ENCODE measurements at regions not wholly inside any gene's neighbourhood (a gene's known extent, or its start where the extent isn't known, plus 50 kb on each side); places are given as distances from the start of the nearest gene placed in this dataset.

DNA sequence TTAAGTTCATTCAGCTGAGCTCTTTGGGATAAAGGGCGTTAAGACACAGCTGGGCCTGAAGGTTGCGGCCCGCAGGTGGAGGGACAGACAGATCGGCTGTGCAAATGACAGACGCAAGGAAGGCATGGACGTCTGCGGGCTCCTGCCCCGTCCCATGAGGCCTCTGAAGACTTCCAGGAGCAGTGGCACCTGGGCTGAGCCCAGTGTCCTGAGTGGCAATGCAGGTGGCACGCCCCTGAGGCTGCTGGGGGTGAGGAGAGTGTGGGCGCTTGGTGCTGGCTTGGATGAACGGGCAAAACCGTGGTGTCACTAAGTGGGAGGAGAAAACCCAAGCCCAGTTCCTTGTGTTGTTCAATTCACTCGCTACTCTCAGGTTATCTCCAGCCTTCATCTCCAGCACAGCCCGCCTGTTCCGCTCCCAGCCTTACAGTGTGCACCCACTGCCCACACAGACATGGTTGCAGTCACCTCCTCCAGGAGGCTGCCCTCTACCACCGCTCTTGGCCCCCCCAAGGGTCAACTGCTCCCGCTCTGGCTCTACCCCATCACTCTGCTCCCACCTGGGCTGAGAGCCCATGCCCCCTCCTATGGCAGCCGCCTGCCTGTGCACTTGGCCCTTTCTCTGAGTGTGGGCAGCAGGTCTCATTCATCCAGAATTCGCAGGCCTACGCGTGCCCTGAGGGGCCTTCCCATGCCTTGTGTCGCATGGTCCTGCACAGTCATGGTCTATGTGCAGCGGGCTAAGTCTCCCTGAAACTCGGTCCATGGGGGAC, 50.3 kb downstream of the PTGR3 start:
- no peak for DNase-seq (ENCODE audit: low spot score)

GRCh38 chr18:75157851-75158250, 51.1 kb downstream of the PTGR3 start:
- DNase-seq (ENCODE audit: low spot score) = no peak

DNA sequence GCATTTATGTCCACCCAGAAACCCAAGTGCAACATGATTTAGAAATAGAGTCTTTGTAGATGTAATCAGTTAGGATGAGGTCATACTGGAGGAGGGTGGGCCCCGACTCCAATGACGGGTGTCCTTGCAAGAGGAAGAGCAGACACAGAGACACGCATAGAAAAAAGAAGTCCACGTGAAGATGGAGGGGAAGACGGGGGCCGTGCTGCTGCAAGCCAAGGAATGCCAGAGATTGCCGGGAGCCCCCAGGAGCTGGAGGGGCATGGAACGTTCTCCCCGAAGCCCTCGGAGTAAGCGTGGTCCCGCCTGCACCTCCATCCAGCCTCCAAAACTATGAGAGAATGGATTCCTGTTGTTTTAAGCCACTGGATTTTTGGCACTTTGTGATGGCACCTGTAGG, 51.6 kb downstream of the PTGR3 start:
- no peak for DNase-seq (ENCODE audit: low spot score)

GRCh38 chr18:75156831-75157230, 52.1 kb downstream of the PTGR3 start:
- no peak for DNase-seq (ENCODE audit: low spot score)

- DNase-seq (ENCODE audit: low spot score) = no peak
Measured at GRCh38 chr18:75156139-75156750, 52.7 kb downstream of the PTGR3 start.

DNA sequence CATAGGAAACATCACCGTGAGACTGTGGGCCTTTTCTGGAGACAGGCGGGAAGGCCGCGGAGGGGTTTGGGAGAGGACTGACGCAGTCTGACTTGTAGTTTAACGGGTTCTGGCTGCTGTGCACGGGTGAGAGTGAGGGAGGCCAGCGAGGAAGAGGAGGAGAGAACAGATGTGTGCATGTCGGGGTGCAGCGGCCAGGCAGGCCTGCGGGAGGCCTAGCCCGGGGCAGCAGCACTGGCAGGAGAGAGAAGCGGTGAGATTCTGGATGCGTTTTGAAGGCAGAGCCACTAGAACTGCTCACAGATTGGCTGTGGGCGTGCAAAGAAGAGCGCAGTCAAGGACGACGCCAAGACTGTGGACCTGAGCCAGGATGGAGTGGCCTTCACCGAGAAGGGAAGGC, 53.9 kb downstream of the PTGR3 start:
- DNase-seq (ENCODE audit: low spot score) = no peak

DNA sequence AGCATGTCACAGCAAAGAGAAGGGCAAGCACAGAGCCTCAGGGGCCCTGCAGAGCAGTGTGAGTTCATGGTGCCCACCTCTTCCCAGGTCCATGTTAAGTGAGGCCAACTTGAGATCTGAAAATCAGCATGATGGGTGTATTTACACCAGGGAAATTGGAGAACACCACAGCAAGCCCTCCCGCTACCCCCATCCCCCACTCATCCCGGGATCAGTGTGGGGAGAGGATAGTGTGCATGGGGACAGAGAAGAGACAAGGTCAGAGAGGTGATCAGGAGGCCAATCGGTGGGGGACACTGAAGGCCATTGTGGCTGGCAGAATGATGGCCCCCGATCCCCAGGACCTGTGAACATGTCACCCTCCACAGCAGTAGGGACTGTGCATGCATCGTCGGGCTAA, 54.7 kb downstream of the PTGR3 start:
- no peak for DNase-seq (ENCODE audit: low spot score)

DNA sequence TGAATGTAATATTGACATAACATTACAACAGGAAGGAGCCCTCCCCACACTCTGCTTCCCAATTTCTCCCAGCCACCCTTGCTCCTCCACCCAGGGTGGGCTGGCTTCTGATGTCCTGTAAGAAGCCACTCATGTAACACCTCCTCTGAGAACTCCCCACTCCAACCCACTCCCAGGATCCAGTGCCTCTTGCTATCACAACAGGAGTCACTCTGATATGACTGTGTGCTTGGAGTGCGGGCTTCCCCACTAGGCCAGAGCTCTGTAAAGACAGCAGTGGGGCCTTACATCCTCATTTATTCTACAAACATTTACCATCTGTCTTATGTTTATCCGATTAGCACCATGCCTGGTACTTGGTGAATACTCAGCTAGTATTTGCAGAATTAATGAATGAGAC, 65.1 kb downstream of the PTGR3 start:
- no peak for DNase-seq (ENCODE audit: low spot score)

DNA sequence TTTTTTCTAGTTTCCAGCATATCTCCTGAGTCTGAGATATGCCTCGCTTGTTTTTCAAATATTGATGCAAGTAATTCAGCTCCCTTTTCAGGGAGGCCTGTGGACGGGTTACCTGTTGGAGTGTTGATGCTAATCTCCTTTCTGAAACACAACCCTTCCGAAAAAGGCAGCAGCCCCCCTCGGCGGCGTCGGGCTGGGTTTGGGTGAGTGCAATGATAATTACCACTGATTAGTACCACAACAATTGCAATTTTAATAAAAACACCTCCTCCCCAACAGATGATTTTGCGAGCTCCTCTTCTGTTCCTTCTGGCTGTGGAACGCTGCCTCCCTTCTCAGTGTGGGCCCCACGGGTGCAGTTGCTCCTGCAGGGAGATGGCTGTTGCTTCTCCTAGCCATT, 66.3 kb downstream of the PTGR3 start:
- DNase-seq (ENCODE audit: low spot score) = no peak

DNA sequence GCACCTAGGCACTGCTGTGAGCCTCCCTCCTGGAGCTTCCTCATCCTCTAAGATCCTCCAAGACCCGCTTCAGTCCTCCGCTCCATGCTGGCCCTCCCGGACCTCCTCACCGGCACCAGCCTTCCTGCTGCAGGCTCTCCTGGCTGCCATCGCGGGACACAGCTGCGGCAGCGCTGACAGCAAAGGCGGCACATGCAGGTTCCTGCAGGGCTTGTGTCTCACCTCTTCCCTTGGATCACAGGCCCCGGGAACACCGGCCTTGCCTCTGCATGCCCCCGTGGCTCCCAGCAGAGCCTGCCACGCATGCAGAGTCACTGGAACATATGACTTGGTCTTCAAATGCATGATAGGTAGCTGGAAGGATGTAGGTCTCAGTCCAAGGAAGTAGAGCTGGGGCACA, 67.2 kb downstream of the PTGR3 start:
- no peak for DNase-seq (ENCODE audit: low spot score)

DNA sequence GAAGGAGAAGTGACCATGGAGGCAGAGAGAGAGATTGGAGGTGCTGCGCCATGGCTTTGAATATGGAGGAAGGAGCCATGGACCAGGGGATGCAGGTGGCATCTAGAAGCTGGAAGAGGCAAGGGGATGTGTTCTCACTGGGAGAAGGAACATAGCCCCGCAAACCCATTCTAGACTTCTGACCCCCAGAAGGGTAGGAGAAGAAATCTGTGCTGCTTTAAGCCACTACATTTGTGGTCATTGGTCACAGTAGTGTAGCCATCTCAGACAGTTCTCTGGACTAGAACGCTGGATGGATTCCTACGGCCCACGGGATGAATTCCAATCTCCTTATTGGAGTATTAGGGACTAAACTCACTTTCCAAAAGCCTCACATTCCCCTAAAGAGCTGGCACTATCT, 67.8 kb downstream of the PTGR3 start:
- DNase-seq (ENCODE audit: low spot score) = no peak

- no peak for DNase-seq (ENCODE audit: low spot score)
Measured at GRCh38 chr18:75140296-75140695, 68.6 kb downstream of the PTGR3 start.

GRCh38 chr18:75139226-75139911, 69.6 kb downstream of the PTGR3 start:
- no peak for DNase-seq (ENCODE audit: low spot score)

DNA sequence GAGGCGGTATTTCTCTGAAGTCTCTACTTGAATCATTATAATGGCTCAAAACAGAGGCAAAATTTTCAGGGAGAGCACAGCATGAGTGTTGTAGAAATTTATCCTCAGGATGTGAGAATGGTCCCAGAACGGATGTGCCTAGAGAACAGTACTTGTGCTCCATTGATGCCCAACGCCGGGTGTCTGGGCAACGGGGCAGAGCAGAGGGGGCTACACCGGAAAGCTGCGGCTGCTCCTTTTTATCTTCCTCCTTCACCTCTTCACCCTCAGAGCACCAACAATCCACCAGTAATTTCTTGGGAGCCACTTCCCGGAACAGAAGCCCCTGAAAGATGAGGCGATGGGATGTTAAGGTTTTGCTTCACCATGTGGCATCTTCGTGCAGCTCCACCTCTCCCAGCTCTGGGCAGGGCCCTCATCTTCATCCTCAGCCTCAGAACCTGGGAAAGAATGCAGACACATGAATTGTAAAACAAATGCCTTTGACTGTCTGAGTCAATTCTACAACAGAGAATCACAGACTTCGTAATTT, 71.5 kb downstream of the PTGR3 start:
- no peak for DNase-seq (ENCODE audit: low spot score)

- no peak for DNase-seq (ENCODE audit: low spot score)
Measured at GRCh38 chr18:75135158-75135725, 73.7 kb downstream of the PTGR3 start.

GRCh38 chr18:75134611-75134975, 74.3 kb downstream of the PTGR3 start:
- no peak for DNase-seq (ENCODE audit: low spot score)

DNA sequence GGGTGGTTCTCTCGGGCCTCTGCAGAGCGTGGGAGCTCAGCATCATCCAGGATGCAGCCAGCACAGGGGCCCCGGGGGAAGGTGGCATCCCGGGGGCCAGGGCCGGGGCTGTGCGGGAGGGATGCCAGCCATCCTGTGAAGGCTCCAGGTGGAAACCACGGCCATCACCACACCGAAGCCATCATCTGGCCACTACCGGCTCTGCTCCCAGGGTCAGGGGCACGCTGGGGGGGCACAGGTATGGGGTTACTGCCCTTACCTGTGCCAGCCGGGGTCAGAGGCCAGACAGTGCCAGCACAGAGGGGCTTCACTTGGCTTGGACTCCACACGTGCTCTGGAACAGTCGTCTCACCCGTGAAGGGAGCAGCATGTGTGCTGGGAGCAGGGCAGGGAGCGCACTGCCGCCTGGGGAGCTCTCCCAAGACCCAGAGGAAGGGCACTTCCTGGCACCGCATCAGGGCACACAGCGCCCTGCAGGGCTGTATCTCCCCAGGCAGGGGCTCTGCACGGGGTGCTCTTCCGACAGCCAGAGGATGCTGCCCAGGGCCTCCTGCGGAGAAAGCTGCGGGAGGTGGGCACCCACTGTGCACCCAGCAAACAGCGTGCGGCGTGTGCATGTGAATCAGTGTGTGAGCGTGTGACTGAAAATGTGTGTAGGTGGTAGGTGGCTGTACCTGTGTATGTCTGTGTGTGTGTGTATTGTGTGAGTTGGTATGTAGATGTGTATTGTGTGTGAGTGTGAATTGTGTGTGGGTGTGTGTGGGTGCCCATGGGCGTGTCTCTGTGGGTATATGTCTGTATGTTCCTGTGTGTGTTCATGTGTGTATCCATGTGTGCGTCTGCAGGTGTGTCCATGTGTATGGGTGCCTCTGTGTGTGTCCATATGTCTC, 75.0 kb downstream of the PTGR3 start:
- no peak for DNase-seq (ENCODE audit: low spot score)

- no peak for DNase-seq (ENCODE audit: low spot score)
Measured at GRCh38 chr18:75132931-75133525, 75.9 kb downstream of the PTGR3 start.

DNA sequence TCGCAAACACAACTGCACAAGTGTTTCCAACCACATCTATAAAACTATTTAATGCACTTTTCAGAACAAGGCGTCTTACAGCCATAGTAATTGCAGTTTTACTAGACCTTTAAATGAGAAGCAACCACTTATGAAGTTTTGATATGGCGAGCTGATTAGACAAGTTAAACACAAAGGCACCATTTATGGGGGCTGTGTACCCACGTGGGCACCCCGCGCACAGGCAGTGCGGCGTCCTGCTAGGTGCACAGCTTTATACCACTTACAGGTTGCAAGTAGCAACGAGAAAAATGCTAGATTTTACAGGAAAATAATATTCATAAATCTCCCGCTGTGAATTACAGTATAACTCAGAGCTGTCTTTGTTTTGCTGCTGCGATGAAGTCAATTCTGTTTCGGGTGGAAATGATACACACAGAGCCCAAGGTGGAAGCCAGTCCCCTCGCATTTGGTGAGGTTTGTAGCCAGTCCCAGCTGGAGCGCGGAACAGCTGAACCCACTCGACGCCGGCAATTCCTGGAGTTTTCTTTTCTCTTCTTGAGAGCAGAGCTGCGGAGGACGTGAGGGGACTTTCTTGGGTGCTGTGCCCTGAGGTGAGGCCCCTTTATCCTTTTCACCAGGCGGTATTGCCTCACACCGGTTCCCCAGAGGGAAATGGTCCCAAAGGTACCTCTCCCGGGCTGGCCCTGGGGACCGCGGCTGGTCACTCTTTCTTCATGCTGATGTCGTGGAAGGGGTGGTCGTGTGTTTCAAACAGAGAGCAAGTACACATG, 76.7 kb downstream of the PTGR3 start:
- no peak for DNase-seq (ENCODE audit: low spot score)

DNA sequence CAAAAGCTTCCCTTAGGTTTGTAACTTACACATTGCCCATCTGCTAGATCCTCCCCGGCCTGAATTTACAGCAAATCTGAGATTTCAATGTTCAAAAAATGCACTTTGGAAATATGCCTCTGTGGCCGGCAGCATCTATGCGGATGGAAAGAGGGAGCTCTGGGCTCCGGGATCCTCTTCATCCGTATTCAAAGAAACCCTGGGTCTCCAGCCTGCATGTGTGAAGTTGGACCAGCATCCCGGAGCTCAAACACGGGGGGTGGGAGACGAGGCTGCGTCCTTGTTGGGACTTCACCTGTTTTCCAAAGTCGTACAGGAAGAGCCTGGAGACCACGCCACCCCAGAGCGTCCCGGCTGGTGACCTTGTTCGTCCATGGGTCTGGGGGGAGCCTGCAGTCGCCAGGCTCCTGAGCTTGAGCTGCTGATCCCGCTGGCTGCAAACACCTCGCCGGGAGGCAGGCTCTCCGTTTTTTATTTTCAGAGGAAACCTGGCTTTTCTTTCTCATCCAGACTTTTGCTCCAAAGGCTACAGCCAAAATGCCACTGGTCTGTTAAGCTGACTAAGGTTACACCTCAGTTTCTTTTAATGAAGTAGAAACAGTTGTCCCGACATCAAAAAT, 77.4 kb downstream of the PTGR3 start:
- no peak for DNase-seq (ENCODE audit: low spot score)

Data from AG20443 (cell line).